Fibroblast of skin of abdomen (primary cell): ENCODE measurements at regions not wholly inside any gene's neighbourhood (a gene's known extent, or its start where the extent isn't known, plus 50 kb on each side); places are given as distances from the start of the nearest gene placed in this dataset.

Experiments
- DNase-seq: peaks from one replicate; pipeline ENCODE4 v3.0.0-alpha.2; 2013

DNA sequence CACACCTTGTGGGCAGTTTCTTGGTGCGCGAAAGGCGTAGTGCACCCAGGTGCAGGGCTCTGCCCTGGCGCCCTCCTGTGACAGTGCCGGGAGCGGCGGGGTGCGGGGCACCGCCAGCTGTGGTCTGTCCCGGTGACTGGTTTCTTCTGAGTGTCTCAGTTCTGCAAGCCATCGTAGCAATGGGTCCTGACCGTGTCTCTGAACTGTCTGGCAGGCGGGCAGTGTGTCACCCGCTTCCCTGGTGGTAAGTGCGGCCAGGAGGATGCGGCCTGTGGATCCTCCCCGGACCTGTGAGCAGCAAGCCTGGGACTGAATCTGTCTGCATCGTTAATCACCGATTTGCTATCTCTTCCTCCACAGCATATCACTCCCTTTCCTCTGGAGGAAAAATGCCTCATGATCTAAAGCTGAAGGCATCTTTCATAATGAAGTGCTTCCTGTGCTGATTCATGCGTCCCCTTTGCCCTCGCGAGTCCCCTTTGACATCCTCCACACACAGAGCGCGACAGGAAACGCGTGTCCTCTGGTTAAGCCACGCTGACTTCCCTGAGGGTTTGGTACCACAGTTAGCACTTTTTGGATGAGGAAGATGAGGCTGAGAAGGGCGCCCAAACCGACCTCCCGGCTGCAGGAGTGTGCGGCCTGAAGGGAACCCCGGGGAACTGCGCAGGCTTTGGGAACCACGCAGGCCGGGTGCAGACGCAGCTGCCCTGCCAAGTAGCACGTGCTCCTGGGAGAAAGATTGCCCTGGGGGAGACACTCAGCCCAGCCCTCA is 416.0 kb upstream of the HS6ST1 start:
- DNase-seq, result peak; percentile 44

DNA sequence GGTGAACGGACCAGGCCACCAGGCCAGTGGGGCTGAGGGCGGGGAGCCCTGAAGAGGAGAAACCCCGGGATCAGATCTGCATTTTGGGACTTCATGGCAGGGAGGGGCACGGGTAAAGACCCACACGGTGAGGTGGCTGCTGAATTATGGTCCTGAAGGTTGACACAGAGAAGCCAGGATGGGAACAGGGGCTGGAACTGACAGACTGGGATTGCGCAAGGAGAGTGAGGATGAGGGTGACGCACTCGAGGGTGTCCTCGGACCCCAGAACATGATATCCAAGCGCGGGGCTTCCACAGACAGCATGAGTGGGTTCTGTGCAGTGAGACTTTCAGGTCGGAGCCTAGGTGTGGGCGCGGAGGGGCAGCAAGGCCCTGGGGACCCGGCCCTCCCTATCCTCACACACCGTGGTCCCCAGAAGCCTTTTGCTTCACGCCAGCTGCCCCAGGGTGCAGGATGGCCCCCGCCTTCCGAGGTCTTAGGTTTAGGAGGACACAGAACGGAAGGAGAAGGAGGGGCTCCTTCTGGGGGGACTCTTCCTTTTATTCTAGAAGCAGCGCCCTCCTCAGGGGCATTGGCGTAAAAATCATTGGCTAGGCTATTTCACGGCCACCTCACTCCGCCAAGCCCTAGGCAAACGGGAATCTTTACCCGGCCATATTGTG is 416.8 kb upstream of the HS6ST1 start:
- DNase-seq, result no peak

GRCh38 chr2:128736046-128736688 is 417.5 kb upstream of the HS6ST1 start:
- DNase-seq, result no peak

DNA sequence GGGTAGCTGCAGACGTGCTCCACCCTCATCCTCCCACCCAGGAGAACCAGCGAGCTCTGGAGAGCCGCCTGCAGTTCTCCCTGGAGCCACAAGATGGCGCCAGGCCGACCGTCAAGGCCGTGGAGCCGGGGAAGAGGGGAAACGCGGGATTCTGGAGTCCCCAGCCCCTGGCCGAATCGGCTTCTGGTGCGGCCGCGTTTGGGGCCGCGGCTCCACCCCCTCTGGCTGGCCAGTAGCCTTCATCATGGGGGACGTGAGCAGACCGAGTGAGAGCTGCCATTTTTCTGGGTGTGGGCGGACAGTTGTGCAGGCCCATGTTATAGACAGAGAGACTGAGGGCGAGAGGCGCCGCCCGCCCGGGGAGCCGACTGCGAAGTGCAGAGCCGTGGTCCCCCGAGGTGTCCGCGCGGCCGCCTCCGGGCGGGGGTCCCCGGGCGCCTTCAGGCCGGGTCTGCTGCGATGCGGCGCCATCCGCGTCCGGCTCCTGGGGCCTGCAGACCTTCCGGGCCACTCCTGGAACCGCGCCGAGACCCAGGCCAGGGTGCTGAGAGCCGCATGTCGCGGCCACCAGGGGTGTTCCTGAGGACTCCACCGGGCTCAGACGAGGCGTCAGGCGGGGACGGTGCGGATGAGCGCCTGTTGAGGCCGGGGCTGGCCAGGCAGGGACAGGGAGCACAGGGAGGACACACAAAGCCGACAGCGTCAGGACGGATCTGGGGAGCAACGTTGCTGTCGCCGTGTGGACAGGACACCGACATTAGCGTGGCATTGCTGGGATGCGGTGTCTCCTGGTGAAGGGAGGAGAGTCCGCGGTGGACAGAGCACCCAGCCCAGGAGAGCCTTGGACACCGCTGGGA is 418.2 kb upstream of the HS6ST1 start:
- DNase-seq, result peak; percentile 73

DNA sequence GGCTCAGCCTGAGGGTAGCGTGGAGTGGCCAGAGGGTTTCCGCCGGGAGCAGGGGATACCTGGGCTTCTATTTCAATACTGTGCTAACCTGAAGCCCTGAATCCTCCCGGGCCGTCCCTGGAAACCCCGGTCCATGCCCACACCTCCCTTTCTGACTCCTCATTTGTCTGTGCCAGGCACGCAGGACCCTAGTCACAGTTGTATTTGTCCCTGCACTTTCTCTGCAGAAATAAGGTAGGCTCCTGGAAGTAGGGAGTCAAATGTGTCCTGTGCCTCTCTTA is 418.8 kb upstream of the HS6ST1 start:
- no peak for DNase-seq

DNA sequence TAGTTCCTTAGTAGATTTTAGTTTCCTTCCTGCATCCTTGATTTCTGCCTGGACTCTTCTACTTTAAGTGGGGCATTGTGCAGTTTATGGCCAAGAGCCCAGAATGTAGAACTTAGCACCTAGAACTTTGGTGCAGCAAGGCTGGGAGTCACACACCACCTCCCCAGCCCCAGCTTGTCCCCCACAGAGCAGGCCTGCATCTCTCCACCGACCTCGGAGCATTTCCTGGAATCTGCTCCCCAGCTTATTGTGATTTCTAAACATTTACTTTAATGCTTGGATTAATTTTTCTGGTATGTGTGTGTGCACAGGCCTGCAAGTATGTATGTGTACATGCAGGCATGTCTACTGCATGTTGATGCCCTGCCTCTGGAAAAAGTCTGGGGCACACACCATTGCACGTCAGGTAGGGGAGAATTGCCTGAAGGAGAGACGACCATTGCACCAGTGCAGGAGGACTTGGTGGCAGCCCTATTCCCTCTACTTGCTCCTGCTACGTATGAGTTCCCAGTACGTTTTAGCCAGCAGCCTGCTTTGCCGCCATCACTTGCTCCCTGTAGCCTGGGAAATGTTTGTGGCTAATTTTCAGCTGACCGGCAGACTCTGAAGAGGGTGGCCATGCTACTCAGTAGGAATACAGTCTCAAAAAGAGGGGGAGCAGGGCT is 419.9 kb upstream of the HS6ST1 start:
- DNase-seq, result peak; percentile 9

DNA sequence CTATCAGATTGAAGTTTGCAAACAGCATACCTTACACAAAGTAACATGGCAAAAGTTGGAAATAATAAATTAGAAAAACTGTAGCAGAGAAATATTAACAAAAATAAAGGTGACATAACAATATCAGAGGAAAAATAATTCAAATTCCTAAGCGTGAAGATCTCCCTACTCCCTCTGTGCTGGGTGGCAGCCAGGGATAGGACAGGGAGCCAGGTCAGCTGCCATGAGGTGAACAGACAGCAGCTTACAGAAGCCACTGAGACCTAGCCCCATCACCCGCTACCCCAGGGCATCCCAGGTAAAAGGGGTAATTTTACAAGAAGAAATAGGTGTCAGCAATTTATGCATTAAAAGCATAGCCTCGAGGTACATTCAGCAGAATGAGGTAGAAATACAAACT is 423.8 kb upstream of the HS6ST1 start:
- no peak for DNase-seq

GRCh38 chr2:128745946-128746345 is 427.3 kb upstream of the HS6ST1 start:
- DNase-seq, result no peak

DNA sequence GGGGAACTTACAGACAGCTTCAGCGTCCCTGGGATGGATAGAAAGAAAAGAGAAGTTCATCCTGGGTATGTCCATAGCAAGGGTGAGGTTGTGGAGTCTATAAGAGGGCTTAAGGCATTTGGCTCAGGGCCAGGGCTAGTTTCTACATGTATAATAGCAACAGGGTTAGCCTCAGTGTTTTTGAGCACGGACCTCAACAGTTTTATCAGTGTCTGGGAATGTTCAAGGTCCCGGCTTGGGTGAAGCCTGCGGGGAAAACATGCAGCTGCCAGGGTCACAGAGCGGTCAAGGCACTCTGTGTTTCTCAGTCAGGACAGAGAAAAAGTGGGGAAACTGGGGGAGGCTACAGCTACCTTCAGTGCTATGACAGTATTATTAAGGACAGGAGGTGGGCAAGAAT is 427.7 kb upstream of the HS6ST1 start:
- DNase-seq, result peak; percentile 78

- DNase-seq, result no peak
These were observed 429.7 kb upstream of the HS6ST1 start for GRCh38 chr2:128748336-128748735.

- no peak for DNase-seq
These were observed 430.4 kb upstream of the HS6ST1 start for GRCh38 chr2:128748835-128749605.

- no peak for DNase-seq
These were observed 431.9 kb upstream of the HS6ST1 start for GRCh38 chr2:128750328-128751165.

GRCh38 chr2:128751746-128752145 is 433.1 kb upstream of the HS6ST1 start:
- DNase-seq, result no peak

- DNase-seq, result no peak
These were observed 434.1 kb upstream of the HS6ST1 start for GRCh38 chr2:128752691-128753263.

DNA sequence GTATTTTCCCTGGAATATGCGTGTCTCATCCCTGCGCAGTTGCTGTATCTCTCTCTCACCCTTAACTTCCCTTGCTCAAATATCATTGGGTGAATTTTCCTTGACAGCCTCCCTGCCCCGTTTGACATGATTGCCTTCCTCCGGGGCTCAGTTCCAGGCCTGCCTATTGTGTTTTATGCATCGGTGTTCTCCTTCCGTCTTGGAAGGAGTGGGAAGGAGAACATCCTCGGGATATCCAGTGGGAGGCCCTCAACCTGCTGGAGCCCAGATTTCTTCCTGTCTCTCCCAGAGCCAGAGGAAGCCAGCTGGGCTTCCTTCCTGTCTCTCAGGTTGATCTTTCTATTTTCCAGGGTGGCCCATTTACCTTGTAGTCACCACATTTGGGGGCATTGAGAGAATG is 434.7 kb upstream of the HS6ST1 start:
- DNase-seq, result no peak

DNA sequence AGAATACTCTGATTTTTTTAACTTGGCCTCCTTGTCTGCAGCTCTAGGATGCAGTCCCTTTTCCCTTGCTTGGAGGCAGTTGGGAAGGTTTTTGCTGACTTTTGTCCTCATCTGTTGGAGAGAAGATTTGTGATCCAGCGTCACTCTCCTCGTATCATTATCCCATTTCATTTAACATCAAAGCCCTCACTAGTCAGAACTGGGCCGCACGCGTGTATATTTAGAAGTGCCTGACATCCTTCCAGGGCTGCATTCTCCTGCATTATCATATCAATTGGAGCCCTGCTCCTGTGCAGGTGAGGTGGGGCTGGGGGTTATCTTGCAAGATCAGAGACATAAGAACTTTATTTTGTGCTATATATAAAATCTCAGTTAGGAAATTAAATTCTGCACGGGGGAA is 435.1 kb upstream of the HS6ST1 start:
- DNase-seq, result no peak

DNA sequence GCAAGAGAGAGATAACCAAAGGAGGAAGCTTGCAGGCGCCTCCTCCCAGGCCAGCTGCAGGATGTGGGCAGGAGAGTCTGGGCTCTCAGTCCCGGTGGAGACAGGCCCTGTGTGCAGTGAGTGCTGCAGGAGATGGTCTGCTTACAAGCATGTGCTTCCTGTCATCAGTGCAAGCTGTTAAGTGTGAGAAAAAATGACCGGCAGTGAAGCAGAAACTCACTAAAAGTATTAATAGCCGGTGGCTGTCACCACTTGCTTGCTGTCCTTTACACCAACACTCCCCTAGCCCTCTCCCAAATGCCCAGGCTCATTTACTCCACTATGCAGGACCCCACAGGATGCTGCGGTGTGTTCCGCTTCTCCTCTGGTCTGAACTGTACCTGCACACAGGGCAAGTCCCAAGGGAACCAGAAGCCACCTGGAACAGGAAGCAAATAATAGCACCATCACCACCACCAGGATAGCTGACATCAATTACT is 435.6 kb upstream of the HS6ST1 start:
- DNase-seq, result peak; percentile 26

- no peak for DNase-seq
These were observed 437.2 kb upstream of the HS6ST1 start for GRCh38 chr2:128755695-128756364.

- DNase-seq, result peak; percentile 9
These were observed 437.7 kb upstream of the HS6ST1 start for GRCh38 chr2:128756365-128756717.

GRCh38 chr2:128765811-128766210 is 447.1 kb upstream of the HS6ST1 start:
- DNase-seq, result no peak
